K562 (cell line): ENCODE measurements at regions not wholly inside any gene's neighbourhood (a gene's known extent, or its start where the extent isn't known, plus 50 kb on each side); places are given as distances from the start of the nearest gene placed in this dataset.

Source experiments
- ATAC-seq: fragments of 200-7000 bp; cut with Tn5 transposase; 3 replicates; pipeline ENCODE4 v1.9.1; 2020; ENCODE audit warnings: moderate library complexity
- BruUV-seq: library from RNA; stranded (reverse); fragments of 400-500 nt; replicated peaks from 2 replicates; lab custom pipeline; 2021; lab: Mats Ljungman, UMichigan
- CTCF ChIA-PET: fragments of 300-600 bp; formaldehyde crosslinking; extraction: SDS; loops from one replicate; lab custom pipeline; 2021; ENCODE audit warnings: low intra/inter-chr PET ratio; lab: Yijun Ruan, JAX
- POLR2A ChIA-PET: fragments of 300-600, 350-650 bp; sonication (Branson Sonifier 250); formaldehyde crosslinking; extraction: SDS; loops from one replicate; lab custom pipeline; 2021; ENCODE audit warnings: antibody characterized with exemption, inconsistent platforms; lab: Yijun Ruan, JAX
- DNase-seq, 4 experiments: peaks; one replicate each; pipeline versions ENCODE4 v3.0.0 to v3.0.0-alpha.2; 2011 to 2018; ENCODE audit warnings: low spot score in 3 of 4, mixed read lengths in 3 of 4; ENCODE audit errors: extremely low read depth in 1 of 4
- FAIRE-seq: peaks from 2 replicates; lab custom pipeline; 2011; peaks lifted over from hg19 to GRCh38; lab: Jason Lieb, UNC
- H2AFZ ChIP-seq: 2 replicates; pipeline ENCODE4 v1.6.0; 2011; ENCODE audit warnings: low read depth, low read length, control low read depth, inconsistent platforms
- H3K27ac ChIP-seq: fragments of 200-600 bp; 3 replicates; pipeline ENCODE4 v1.8.0; 2011; ENCODE audit warnings: low read depth, mild to moderate bottlenecking, control low read depth, inconsistent platforms, low read length, moderate library complexity, mixed read lengths; ENCODE audit errors: extremely low read depth
- H3K27me3 ChIP-seq, 2 experiments: fragments of 300-600 bp in 1 of 2; 2 replicates in 1 of 2; 3 replicates in 1 of 2; pipeline versions ENCODE4 v1.6.0 to v1.8.0; 2011; ENCODE audit warnings: inconsistent platforms in 2 of 2, low read length in 2 of 2, mild to moderate bottlenecking in 1 of 2, mixed read lengths in 1 of 2, moderate library complexity in 1 of 2; ENCODE audit not compliant: control insufficient read depth in 2 of 2, insufficient read depth in 2 of 2
- H3K36me3 ChIP-seq: fragments of 300-600 bp; 3 replicates; pipeline ENCODE4 v1.8.0; 2011; ENCODE audit warnings: mild to moderate bottlenecking, low read length, inconsistent platforms; ENCODE audit not compliant: control insufficient read depth, insufficient read depth
- H3K4me1 ChIP-seq, 2 experiments: fragments of 200-600 bp in 1 of 2; replicated peaks in 1 of 2; 2 replicates in 1 of 2; 3 replicates in 1 of 2; pipeline versions ENCODE4 v1.5.1 to v1.8.0; 2011; ENCODE audit warnings: inconsistent platforms in 2 of 2, low read length in 2 of 2, mild to moderate bottlenecking in 1 of 2, mixed read lengths in 1 of 2, moderate library complexity in 1 of 2; ENCODE audit not compliant: control insufficient read depth in 2 of 2, insufficient read depth in 2 of 2
- H3K4me2 ChIP-seq: 2 replicates; pipeline ENCODE4 v1.6.1; 2011; ENCODE audit warnings: low read length, control low read depth, inconsistent platforms, mixed read lengths; ENCODE audit not compliant: insufficient read depth
- H3K4me3 ChIP-seq: fragments of 200-600 bp; sonication (generic), shearing (Covaris generic); 2 replicates; pipeline ENCODE4 v1.5.1; 2016; ENCODE audit warnings: control low read depth, inconsistent platforms
- H3K79me2 ChIP-seq: fragments of 200-600 bp; 3 replicates; pipeline ENCODE4 v1.8.0; 2011; ENCODE audit warnings: low read length, inconsistent platforms; ENCODE audit not compliant: control insufficient read depth, insufficient read depth
- H3K9ac ChIP-seq, 2 experiments: 2 replicates each; pipeline versions ENCODE4 v1.6.0 to v1.6.1; 2011; ENCODE audit warnings: low read depth in 2 of 2, low read length in 2 of 2, control low read depth in 1 of 2, inconsistent platforms in 1 of 2, mild to moderate bottlenecking in 1 of 2, mixed read lengths in 1 of 2; ENCODE audit not compliant: insufficient read depth in 1 of 2
- H3K9me1 ChIP-seq: one replicate; pipeline ENCODE4 v1.6.0; 2011; ENCODE audit warnings: inconsistent platforms, mild to moderate bottlenecking, low read length, moderate library complexity; ENCODE audit not compliant: control insufficient read depth, insufficient read depth
- H3K9me3 ChIP-seq: replicated peaks from 2 replicates; pipeline ENCODE4 v1.5.1; 2011; ENCODE audit warnings: low read depth, low read length, inconsistent platforms; ENCODE audit not compliant: control insufficient read depth, insufficient read depth
- H4K20me1 ChIP-seq: replicated peaks from 2 replicates; pipeline ENCODE4 v1.6.1; 2011; ENCODE audit warnings: low read length, inconsistent platforms, mixed read lengths; ENCODE audit not compliant: control insufficient read depth, insufficient read depth
- CCAR2 ChIP-seq: fragments of 200-400 bp; formaldehyde crosslinking; IDR thresholded peaks from 2 replicates; pipeline ENCODE4 v1.6.1; 2017; ENCODE audit warnings: mild to moderate bottlenecking, low read depth, low read length
- CREM ChIP-seq: IDR thresholded peaks from 2 replicates; pipeline ENCODE4 v1.6.1; 2014; ENCODE audit warnings: antibody characterized with exemption, low read depth
- FOXK2 ChIP-seq, 2 experiments: fragments of 450-650 bp; IDR thresholded peaks in 1 of 2; conservative IDR thresholded peaks in 1 of 2; 2 replicates each; pipeline ENCODE4 v1.6.1; 2016; ENCODE audit warnings: low read depth in 2 of 2, mild to moderate bottlenecking in 1 of 2
- HNRNPUL1 ChIP-seq: fragments of 200-400 bp; formaldehyde crosslinking; IDR thresholded peaks from 2 replicates; pipeline ENCODE4 v1.6.1; 2017; ENCODE audit warnings: low read length
- RBM15 ChIP-seq: fragments of 200-400 bp; formaldehyde crosslinking; IDR thresholded peaks from 2 replicates; pipeline ENCODE4 v1.6.1; 2018; ENCODE audit warnings: mild to moderate bottlenecking, low read length, moderate library complexity; ENCODE audit not compliant: insufficient read depth
- TFAP4 ChIP-seq: sonication (generic); formaldehyde crosslinking; IDR thresholded peaks from 2 replicates; pipeline ENCODE4 v1.8.0; 2022; ENCODE audit warnings: missing genetic modification reagents, mild to moderate bottlenecking, moderate library complexity, borderline replicate concordance
- THRAP3 ChIP-seq: fragments of 450-650 bp; IDR thresholded peaks from 2 replicates; pipeline ENCODE4 v1.6.1; 2016; ENCODE audit warnings: mild to moderate bottlenecking, inconsistent platforms, borderline replicate concordance
- TSC22D4 ChIP-seq: fragments of 450-650 bp; IDR thresholded peaks from 2 replicates; pipeline ENCODE4 v1.6.1; 2016; ENCODE audit warnings: missing genetic modification characterization, missing biosample characterization, control low read depth
- ZBTB8A ChIP-seq: fragments of 450-650 bp; IDR thresholded peaks from 2 replicates; pipeline ENCODE4 v1.6.1; 2018; ENCODE audit warnings: mild to moderate bottlenecking, moderate library complexity; ENCODE audit not compliant: partially characterized antibody
- ZNF77 ChIP-seq: fragments of 250-450 bp; sonication (Bioruptor Pico); IDR thresholded peaks from 2 replicates; pipeline ENCODE4 v1.5.0; 2020
- WGBS: fragments of 100-300 bp; shearing (Covaris generic); methylation state at CpG from one replicate; pipeline ENCODE4 v1.1.6; 2016; ENCODE audit warnings: low coverage, mixed read lengths; ENCODE audit not compliant: insufficient coverage; ENCODE audit errors: missing lambda C conversion rate; 5-methylcytosine and 5-hydroxymethylcytosine counted together
- in situ Hi-C: fragments of 300-500 bp; cut with MboI; formaldehyde crosslinking; loops from 4 replicates; pipeline ENCODE4 v1.15.0; 2018; ENCODE audit warnings: inconsistent platforms, mixed read lengths
- intact Hi-C: fragments of 100-400 bp; cut with micrococcal nuclease; formaldehyde crosslinking; loops from 2 replicates; pipeline ENCODE4 v1.14.2; 2022

GRCh38 chr4:154044108-154044531 lies 255.2 kb upstream of the SFRP2 start (continued):
- TF ChIP-seq TFAP4 (CRISPR knock-in tag) (no peak), CCAR2 (no peak), HNRNPUL1 (no peak), RBM15 (no peak), ZNF77 (CRISPR knock-in tag) (no peak), THRAP3 (no peak), ZBTB8A (no peak)

- Histone ChIP-seq H3K4me3 (no peak overlapping the region), H3K9me1 (no peaks in the 10 kb centered on the region), H4K20me1 (no peaks in the 10 kb centered on the region), H3K36me3 (no peaks in the 10 kb centered on the region), H3K9me3 (no peaks in the 10 kb centered on the region), H3K27ac (no peak overlapping the region), H3K79me2 (no peaks in the 10 kb centered on the region), H2AFZ (no peak overlapping the region), H3K27me3 (peaks cover 3 to 5% of the 10 kb centered on the region in 2 experiments; a peak in 2 of 5 replicates), H3K9ac (no peak overlapping the region), H3K4me1 (no peaks in the 10 kb centered on the region), H3K4me2 (no peak overlapping the region)
- in situ Hi-C loops (no loop called here), intact Hi-C loops (no loop called here)
- BruUV-seq, result no TSS peak
- FAIRE-seq (no peak), ATAC-seq (no peak), DNase-seq (no peak)
- 2% methylated on average over 5 of the region's 5 CpGs for WGBS
- CTCF ChIA-PET, result no interaction called here
- TF ChIP-seq CREM (no peak), FOXK2 (conservative IDR thresholded peaks at IDR 0.05 in 1 of 2, IDR thresholded peaks at IDR 0.05 in 1 of 2; ENCODE audit: low read depth in 2 of 2) (no peak), TSC22D4 (no peak)
- TF ChIP-seq, all 486 proteins: peak for 0
- POLR2A ChIA-PET, result no interaction called here
Measured at GRCh38 chr4:154041640-154042039, 252.8 kb upstream of the SFRP2 start.
